HG03280 (cell line): ENCODE measurements at regions not wholly inside any gene's neighbourhood (a gene's known extent, or its start where the extent isn't known, plus 50 kb on each side); places are given as distances from the start of the nearest gene placed in this dataset.
"Not testable (repeated sequence)": the region's sequence is repeated elsewhere in the genome, so short reads cannot be mapped to it uniquely, and the experiment has no call there.

Experiments
- ATAC-seq: cut with Tn5 transposase; IDR thresholded peaks from one replicate; pipeline ENCODE4 v1.9.1; 2021; ENCODE audit warnings: mild to moderate bottlenecking, moderate library complexity; ENCODE audit not compliant: unreplicated experiment

DNA sequence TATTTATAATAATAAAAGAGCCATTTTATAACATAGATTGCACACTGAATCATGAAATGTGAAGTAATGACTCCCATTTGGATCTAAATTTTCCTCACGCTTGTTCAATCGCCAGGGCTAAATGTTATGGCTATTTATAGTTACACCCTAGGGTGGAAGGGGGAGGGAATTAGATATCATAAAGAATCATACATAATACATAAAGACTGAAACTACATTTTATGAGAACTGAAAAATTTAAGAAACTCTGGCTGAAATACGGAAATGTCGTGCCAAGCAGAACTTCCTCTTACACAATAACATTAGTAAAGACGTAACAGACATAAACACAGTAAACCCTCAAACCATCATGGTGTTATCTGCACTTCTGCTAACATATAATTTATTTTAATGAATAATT, 327.5 kb upstream of the PHF14 start:
- ATAC-seq: no peak

DNA sequence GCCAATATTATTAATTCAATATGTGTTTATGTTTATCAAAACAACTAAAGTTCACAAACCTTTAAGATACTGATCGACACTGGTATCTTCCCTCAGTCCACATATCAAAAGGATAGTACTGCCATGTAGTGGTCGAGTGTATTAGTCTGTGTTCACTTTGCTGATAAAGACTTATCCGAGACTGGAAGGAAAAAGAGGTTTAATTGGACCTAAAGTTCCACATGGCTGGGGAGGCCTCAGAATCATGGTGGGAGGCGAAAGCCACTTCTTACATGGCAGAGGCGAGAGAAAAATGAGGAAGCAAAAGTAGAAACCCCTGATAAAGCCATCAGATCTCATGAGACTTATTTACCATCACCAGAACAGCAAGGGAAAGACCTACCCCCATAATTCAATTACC, 325.4 kb upstream of the PHF14 start:
- ATAC-seq: no peak

DNA sequence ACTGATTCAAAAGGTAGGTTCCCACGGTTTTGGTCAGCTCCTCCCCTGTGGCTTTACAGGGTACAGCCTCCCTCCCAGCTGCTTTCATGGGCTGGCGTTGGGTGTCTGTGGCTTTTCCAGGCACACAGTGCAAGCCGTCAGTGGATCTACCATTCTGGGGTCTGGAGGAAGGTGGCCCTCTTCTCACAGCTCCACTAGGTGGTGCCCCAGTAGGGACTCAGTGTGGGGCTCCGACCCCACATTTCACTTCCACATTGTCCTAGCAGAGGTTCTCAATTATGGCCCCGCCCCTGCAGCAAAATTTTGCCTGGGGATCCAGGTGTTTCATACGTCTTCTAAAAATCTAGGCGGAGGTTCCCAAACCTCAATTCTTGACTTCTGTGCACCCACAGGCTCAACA, 324.6 kb upstream of the PHF14 start:
- not testable (repeated sequence) for ATAC-seq

DNA sequence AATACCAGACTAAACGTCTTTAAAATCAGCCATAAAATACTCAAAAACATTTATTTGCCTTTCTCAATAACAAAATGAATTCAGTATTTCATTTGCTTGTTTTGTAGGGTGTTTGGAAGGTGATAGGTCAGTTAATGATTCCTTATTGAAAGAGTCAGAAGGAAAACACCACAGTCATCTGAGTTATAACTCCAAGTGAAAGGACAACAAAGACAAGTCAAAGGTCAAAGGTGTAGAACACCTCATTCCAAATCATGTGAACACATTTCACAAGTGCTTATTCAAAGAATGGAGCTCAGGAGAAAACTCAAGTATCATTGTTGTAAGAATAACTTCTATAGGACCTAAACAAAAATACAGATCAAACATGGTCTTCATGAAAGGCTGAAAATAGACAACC, 318.6 kb upstream of the PHF14 start:
- ATAC-seq: no peak

DNA sequence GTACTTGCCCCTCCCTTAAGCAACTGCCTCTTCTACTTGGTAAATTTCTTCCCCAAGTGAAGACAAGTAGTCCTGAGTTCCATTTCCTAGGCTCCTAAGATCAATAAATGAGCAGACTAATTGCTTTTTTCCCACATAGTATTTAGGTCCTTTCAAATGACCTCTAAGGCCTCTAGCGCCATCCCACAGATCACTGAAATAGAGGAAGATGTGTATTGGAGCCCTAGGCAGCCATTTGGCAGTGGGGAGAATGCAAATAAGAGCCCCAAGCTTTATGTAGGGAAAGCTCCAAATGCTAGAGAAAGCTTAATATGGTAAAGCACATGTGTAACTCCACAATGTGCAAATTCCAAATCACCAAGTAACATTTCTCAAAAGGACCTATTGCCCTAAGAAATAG, 316.5 kb upstream of the PHF14 start:
- no peak for ATAC-seq

DNA sequence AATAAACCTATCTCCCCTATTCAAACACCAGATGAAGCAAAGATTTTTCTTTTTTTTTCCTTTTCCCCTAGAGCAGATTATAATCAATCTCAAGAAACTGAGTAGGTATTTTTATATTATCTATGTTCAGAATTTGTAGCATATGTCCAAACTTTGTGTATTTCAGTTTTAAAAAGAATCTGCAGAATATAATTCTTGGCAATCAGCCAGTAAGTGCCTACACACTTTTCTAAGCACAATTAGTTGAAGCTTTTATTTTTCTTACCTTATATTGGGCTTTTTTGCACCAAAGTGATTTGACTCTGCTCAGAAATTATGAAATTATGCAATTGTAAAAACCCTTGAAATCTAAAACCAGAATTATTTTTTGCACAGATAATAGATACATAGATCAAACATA, 315.8 kb upstream of the PHF14 start:
- no peak for ATAC-seq

DNA sequence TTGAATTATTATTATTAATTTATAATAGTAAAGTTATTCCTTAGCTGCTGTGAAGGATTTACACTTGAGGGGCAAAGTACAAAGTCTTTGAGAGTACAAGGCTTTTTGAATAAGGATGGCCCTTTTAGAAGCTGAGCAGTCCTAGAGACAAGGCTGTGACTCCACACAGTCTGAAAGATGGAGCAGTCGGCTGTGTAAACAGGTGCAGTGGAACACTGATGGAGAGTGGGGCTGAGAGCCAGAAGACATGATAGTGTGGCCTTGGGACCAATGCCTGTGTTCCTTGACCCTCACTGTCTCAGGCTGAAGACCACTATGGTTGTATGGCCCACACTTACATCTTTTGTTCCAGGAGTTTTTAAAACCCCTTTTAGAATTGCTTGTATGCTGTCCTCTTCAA, 311.2 kb upstream of the PHF14 start:
- ATAC-seq: no peak

DNA sequence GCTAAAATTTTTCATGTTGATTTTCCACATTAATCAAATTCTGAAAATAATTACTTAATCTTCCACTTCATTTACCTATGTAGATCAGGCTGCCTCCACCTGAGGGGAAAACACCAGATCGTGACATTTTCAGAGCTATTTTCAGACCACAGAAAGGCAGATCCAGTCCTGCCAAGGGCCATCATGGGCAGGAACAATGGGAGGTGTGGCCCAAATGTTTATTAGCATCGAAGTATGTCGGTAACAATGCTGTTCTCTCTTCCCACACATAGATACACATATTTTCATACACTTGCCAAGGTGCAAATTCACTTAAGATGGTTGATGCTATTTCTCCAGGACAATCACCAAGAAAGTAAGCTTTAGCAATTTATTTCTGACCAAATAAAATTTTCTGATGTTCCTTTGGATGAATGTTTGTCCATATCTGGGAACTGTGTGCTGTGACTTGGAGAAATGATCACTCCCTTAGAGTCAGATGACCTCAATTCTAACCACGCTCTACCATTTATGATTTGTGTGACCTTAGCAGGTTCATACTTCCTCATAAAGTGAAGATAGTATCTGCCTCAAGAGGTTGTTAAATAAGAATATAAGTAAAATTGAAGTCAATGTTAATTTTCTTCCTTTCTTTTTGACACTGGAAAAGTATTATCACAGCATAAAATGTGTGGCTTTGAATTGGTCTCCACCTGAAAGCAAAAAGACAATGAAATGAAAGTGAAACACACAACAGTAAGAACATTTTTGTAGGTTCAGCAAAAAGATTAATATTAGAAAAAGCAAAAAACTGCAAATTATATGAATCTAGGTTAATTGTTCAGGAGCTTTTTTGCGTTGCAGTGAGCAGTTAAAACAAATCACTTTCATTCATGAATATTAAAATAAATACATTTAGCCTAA, 310.4 kb upstream of the PHF14 start:
- ATAC-seq: no peak

DNA sequence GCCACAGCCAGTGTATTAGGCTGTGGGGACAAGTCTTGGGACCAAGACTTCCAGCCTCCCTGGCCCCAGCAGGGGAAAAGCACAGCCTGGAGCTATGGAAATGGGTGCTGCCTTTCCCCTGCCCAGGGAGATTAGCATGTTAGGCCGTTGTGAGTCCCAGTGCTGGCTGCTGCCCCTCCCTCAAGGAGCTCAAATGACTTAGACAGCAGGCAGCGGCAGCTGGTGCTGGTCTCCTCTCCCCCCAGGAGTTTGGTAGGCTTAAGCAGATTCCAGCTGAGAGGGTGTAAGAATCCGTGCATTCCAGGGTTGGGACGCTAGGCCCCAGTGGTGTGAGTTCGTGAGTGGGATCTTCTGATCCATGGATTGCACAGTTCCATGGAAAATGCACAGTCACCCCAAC, 301.5 kb upstream of the PHF14 start:
- ATAC-seq: no peak

DNA sequence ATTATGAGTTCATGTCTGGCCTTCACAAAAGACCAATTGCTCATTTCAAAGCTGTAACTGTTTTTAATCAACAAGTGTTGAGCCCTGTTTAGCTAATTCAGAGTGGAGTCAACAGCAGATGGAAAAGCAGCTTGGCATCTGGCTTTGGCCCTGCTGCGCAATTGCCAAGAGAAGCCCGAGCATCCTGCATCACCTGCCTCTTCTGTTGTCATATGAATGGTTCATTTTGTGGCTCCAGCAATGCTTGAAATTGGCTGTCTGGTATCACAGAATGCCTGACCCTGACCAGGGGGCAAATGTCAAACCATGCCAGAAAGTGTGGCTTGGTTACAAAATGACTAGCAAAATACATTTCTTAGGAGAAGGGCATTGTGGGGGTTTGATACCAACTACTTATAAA, 296.5 kb upstream of the PHF14 start:
- ATAC-seq: no peak

DNA sequence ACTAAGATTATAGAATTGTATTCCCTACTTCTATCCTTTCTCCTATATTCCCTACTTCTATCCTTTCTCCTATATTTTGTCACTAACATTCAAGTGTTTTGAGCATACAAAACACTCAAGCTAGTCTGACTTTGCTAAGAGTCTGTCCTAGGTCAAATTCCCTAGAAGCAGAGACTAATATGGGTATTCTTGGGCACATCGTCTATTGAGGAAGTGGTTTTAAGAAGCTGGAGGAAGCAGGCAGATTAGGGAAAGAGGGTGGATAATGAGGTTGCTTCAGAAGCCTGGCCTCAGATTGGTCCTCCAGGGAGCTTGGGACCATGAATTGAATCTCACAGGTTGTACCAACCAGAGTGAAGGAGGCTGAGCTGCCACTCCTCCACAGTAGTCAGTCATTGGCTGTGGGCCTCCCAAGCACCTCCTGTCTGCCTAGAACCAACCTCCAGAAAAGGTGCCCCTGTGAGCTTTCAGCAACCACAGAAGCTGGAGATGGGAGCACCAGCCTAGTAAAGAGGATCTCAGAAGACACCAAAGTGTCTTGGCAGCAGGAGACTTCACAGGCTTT, 295.9 kb upstream of the PHF14 start:
- no peak for ATAC-seq

DNA sequence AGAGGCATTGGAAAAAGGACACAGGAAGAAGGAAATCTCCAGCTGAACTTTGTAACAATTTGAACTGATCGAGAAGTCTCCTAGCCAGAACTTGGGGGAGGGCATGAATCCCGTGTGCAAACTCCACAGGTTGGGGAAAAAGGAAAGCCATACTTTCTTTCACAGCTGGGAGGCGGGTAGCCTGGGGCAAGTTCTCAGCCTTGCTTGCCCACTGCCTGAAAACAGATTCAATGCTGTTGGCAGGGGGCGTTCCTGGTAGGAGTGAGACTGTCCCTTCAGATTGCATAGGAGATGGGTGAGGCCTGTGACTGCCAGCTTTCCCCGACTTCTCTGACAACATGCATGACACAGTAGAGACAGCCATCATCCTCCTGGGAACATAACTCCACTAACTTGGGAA, 289.1 kb upstream of the PHF14 start:
- no peak for ATAC-seq

DNA sequence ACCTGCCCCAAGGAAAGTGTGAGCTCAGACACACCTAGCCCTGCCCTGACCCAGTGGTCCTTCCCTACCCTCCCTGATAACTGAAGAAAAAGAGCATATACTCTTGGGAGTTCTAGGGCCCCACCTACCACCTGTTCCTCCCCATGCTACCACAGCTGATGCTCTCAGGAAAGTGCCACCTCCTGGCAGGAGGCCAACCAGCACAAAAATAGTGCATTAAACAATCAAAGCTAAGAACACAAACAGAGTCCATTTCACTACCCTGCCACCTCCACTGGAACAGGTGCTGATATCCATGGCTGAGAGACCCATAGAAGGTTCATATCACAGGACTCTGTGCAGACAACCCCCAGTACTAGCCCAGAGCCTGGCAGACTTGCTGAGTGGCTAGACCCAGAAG, 288.6 kb upstream of the PHF14 start:
- ATAC-seq: no peak

DNA sequence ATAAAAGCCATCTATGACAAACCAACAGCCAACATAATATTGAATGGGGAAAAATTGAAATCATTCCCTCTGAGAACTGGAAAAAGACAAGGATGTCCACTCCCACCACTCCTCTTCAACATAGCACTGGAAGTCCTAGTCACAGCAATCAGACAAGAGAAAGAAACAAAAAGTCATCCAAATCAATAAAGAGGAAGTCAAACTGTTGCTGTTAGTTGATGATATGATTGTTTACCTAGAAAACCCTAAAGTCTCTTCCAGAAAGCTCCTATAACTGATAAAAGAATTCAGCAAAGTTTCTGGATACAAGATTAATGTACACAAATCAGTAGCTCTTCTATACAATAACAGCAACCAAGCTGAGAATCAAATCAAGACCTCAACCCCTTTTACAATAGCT, 285.1 kb upstream of the PHF14 start:
- ATAC-seq: no peak

DNA sequence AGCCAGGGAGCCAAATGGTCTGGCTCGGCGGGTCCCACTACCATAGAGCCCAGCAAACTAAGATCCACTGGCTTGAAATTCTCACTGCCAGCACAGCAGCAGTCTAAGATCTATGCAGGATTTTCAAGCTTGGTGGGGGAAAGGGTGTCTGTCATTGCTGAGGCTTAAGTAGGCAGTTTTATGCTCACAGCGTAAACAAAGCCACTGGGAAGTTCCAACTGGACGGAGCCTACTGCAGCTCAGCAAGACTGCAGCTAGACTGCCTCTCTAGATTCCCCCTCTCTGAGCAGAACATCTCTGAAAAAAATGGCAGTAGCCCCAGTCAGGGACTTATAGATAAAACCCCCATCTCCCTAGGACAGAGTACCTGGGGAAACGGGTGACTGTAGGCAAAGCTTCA, 277.6 kb upstream of the PHF14 start:
- no peak for ATAC-seq

DNA sequence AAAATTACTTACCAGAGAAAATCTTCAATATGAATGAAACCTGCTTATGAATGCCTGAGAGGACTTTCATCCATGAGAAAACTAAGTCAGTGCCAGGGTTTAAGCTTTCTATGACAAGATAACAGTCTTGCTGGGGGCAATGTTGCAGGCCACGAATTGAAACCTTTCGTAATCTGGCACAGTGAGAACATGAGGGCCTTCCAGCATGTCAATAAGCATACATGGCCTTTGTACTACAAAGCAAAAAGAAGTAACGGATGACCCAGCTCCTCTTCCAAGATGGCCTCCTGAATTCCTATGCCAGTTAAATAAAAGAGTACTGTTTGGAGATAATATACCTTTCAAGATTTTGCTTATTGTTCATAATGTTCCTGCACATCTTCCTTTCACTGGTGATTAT, 270.6 kb upstream of the PHF14 start:
- no peak for ATAC-seq

DNA sequence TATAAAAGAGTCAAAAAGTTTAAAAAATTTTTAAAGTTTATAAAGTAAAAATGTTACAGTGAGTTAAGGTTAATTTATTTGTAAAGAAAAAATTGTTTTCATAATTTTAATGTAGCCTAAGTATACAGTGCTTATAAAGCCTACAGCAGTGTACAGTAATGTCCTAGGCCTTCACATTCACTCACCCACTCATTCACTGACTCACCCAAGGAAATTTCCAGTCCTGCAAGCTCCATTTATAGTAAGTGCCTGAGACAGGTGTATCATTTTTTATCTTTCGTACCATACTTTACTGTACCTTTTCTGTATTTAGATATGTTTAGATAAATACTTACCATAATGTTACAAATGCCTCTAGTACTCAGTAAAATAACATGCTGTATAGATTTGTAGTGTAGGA, 269.7 kb upstream of the PHF14 start:
- ATAC-seq: no peak

DNA sequence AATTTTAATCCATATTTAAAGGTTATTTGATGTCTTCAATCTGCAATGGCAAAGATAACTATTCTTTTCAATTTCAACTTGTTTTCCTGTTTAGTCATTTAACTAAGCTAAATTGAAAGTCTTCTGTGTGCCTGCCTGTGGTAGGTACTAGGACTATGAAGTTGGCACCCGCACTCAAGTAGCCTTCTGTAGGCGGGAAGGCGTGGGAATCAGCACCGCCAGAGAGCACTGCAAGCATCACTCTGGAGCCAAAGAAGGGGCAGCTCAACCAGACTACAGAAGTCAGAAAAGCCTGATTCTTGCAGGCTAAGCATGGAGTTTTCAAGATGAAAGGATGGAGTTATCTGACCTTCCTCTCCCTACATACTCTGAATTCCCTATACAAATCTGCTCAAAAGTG, 269.0 kb upstream of the PHF14 start:
- no peak for ATAC-seq

DNA sequence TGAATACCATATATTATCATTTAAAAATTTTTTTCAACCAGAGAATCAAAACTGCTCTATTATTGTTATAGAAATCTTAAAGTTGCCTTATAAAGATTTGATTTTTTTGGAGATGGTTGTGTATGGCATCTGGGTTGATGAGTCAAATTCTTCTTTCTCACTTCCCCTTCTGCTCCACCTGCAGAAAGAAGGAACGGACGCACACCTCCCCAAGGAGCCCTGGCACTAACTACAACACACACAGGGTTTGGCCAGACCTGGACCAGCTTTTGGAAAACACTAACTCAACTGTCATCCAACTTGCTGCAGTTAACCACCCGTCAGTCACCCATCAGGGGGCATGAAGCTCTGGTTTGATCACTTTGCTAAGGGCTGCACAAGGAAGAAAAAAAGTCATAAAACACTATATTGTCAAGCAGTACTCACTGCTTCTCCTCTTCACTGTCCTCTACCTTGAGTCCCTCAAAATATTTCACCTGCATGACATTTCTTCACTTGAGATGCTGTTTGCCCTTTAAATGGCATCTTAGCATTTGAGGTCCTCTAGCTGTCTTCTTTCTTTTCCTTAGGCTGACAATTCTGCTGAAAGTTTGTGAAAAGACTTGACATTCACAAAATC, 266.7 kb upstream of the PHF14 start:
- peak; percentile 100 for ATAC-seq

DNA sequence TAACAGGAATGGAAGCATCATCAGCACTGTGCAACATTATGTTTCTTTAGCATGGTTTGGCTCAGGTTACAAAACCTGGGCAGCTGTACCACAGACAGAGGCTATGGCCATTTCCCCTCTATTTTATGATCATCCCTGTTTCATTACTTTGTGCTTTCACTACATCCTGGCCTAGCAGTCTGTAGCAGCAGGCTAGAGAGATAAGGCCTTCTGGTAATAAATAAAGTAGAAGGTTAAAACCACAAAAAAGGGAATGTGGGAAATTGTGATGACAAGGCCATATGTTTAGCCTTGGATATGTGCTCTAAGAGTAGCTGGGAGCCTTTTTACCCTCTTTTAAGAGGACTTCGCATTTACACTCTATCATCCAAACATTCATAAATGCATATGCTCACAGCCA, 266.2 kb upstream of the PHF14 start:
- peak; percentile 36 for ATAC-seq

DNA sequence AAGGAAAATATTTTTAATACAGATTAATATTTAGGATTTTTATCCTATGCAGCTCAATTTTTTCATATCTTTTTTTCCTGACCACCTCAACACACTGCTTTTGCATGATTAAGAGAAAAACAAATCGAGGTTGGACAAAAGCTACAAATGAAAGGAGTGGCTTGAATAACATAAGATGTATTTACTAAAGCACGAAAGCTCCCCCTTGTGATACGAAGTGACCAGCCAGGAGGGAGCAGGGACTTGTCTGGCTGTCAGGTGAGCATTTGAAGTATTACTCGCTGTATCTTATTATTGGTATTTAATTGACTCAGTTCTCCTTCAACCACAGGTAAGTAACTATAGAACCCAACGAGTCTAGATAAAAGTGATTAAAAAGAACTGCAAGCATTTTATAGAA, 265.2 kb upstream of the PHF14 start:
- no peak for ATAC-seq

DNA sequence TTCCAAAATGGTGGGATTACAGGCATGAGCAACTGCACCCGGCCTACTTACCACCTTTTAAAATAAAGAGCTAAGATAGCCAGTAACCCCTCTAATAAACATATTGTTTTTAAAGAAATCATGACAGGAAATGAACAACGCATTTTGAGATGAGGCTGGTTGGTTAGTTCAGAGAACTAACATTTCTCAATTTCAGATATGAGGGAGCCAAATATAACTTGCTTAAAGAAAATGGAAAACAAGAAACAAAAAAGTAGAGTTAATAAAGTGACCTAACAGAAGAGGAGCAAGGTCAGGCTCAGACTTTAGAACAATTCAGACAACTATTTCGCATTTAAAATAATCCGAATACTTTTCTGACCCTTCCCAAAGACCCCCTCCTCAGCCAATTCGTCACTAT, 254.9 kb upstream of the PHF14 start:
- no peak for ATAC-seq
